ENCODE measurements at regions not wholly inside any gene's neighbourhood (a gene's known extent, or its start where the extent isn't known, plus 50 kb on each side); places are given as distances from the start of the nearest gene placed in this dataset.

GRCh38 chr16:74053312-74053711 is 243.3 kb upstream of the PSMD7 start:
- Mint-ChIP-seq H3K27ac (no peak overlapping the region), H3K9me3 (peaks cover 11% of the 10 kb centered on the region), H3K36me3 (ENCODE audit: low read depth) (no peaks in the 10 kb centered on the region), H3K27me3 (no peaks in the 10 kb centered on the region), H3K4me3 (no peak overlapping the region), H3K4me1 (no peaks in the 10 kb centered on the region)
- no peak for ATAC-seq
- DNase-seq, result no peak

DNA sequence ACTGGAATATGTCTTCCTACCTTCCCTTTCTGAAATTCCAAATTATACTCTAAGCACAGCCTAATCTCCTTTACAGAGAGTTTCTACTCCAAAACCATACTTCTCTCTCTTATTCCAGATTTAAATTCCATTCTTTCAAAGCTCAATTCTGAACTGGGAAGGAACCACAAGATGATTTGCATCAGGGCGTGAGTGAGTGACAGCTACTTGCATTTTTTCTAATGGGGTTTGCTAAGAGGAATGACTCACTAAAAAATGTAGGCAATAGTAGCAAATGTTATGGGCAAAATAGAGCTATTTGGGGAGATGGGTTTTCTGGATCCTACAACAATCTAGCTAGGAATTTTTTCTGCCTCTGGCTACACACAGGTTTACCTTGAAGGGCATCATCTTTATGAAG is 244.6 kb upstream of the PSMD7 start:
- ATAC-seq (no peak), DNase-seq (no peak)
- no peaks in the 10 kb centered on the region for H3K4me1 Mint-ChIP-seq
- no peaks in the 10 kb centered on the region for H3K36me3 Mint-ChIP-seq (ENCODE audit: low read depth)
- H3K27me3 Mint-ChIP-seq, result no peaks in the 10 kb centered on the region
- no peak overlapping the region for H3K27ac Mint-ChIP-seq
- H3K9me3 Mint-ChIP-seq, result peaks cover 11% of the 10 kb centered on the region
- H3K4me3 Mint-ChIP-seq, result no peak overlapping the region

GRCh38 chr16:74049027-74049426 is 247.6 kb upstream of the PSMD7 start:
- H3K27ac Mint-ChIP-seq, result no peak overlapping the region
- H3K4me3 Mint-ChIP-seq, result no peak overlapping the region
- H3K9me3 Mint-ChIP-seq, result peaks cover 6% of the 10 kb centered on the region
- ATAC-seq (no peak), DNase-seq (no peak)
- no peaks in the 10 kb centered on the region for H3K27me3 Mint-ChIP-seq
- no peaks in the 10 kb centered on the region for H3K36me3 Mint-ChIP-seq (ENCODE audit: low read depth)
- H3K4me1 Mint-ChIP-seq, result no peaks in the 10 kb centered on the region

GRCh38 chr16:74046524-74046923 is 250.1 kb upstream of the PSMD7 start:
- ATAC-seq, result no peak
- Mint-ChIP-seq H3K27ac (no peak overlapping the region), H3K27me3 (no peaks in the 10 kb centered on the region), H3K9me3 (peaks cover 6% of the 10 kb centered on the region), H3K4me3 (no peak overlapping the region), H3K36me3 (ENCODE audit: low read depth) (no peaks in the 10 kb centered on the region), H3K4me1 (no peaks in the 10 kb centered on the region)
- DNase-seq, result no peak

DNA sequence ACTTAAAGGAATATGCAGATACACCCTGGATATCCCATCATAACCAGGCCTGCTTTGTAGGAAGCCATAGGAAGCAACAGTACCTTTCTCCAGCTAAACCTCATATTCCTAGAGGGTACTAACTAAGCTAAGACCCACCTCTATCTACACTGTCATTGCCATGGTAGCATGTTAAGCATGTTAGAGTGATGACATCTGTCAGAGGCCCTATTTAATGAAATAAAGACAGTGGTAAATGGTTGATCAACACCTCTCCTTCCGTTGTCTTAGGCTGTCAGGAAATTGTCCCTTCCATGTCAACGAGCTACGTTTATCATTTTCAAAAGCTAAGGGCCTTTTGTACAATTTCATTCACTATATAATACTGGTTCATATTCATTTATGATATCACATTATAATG is 251.1 kb upstream of the PSMD7 start:
- no peaks in the 10 kb centered on the region for H3K36me3 Mint-ChIP-seq (ENCODE audit: low read depth)
- no peaks in the 10 kb centered on the region for H3K4me1 Mint-ChIP-seq
- ATAC-seq, result no peak

GRCh38 chr16:74035816-74036215 is 260.8 kb upstream of the PSMD7 start:
- Mint-ChIP-seq H3K27me3 (no peaks in the 10 kb centered on the region), H3K27ac (no peak overlapping the region), H3K36me3 (ENCODE audit: low read depth) (no peaks in the 10 kb centered on the region), H3K9me3 (no peaks in the 10 kb centered on the region), H3K4me1 (no peaks in the 10 kb centered on the region), H3K4me3 (no peak overlapping the region)
- ATAC-seq (no peak), DNase-seq (no peak)

More for the DNA sequence above, 251.1 kb upstream of the PSMD7 start:
- no peak overlapping the region for H3K27ac Mint-ChIP-seq
- H3K4me3 Mint-ChIP-seq, result no peak overlapping the region
- peaks cover 6% of the 10 kb centered on the region for H3K9me3 Mint-ChIP-seq
- no peaks in the 10 kb centered on the region for H3K27me3 Mint-ChIP-seq
- DNase-seq, result no peak

- DNase-seq (no peak), ATAC-seq (no peak)
- Mint-ChIP-seq H3K9me3 (no peaks in the 10 kb centered on the region), H3K27me3 (no peaks in the 10 kb centered on the region), H3K36me3 (ENCODE audit: low read depth) (no peaks in the 10 kb centered on the region), H3K4me1 (no peaks in the 10 kb centered on the region), H3K27ac (no peak overlapping the region), H3K4me3 (no peak overlapping the region)
Measured at GRCh38 chr16:74034862-74035261, 261.8 kb upstream of the PSMD7 start.

DNA sequence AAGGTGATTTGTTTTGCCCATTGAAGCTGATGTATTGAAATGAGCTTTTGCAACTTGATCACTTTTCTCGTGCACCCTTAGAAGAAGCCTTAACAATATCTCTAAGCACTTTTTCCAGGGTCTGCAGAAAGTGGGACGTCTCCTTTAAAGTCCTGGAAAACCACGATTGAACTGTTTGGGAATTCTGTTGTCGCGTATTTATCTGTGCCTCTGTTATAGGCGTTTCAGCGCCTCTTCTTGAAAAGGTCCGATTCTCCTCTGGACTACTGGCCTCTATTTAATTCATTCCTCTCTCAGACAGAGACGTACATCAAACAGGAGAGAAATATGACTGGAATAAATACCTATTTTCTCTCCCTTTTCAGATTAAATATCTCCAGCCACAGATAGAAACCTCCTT is 262.4 kb upstream of the PSMD7 start:
- no peak overlapping the region for H3K4me3 Mint-ChIP-seq
- no peaks in the 10 kb centered on the region for H3K36me3 Mint-ChIP-seq (ENCODE audit: low read depth)
- H3K27ac Mint-ChIP-seq, result no peak overlapping the region
- ATAC-seq (no peak), DNase-seq (no peak)
- no peaks in the 10 kb centered on the region for H3K4me1 Mint-ChIP-seq
- no peaks in the 10 kb centered on the region for H3K9me3 Mint-ChIP-seq
- no peaks in the 10 kb centered on the region for H3K27me3 Mint-ChIP-seq

DNA sequence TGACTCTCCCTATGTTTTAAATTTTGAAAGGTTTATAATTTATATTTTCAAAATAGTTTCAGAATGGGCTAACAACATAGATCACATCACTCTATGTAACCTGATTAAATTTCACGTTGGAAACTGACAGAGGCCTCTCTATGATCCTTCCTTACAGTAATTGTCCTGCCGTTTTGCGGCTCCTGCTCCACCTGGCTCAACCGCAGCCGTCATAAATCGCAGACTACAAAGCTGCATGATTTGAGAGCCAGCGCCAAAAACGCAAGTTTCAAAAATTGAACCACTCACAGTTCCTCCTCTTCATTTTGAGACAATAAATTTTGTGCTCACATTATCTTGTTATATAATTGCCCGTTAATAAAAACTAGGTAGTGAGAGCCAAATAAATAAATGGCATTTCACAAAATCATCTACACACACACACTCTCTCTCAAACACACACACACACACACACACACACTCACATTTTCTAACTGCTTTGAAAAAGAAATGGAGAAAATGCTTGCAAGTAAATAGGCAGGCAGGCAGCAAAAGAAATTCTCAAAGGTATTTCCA is 263.1 kb upstream of the PSMD7 start:
- DNase-seq (no peak), ATAC-seq (no peak)
- H3K4me3 Mint-ChIP-seq, result no peak overlapping the region
- no peaks in the 10 kb centered on the region for H3K4me1 Mint-ChIP-seq
- no peak overlapping the region for H3K27ac Mint-ChIP-seq
- H3K27me3 Mint-ChIP-seq, result no peaks in the 10 kb centered on the region
- H3K36me3 Mint-ChIP-seq (ENCODE audit: low read depth), result no peaks in the 10 kb centered on the region
- H3K9me3 Mint-ChIP-seq, result no peaks in the 10 kb centered on the region

DNA sequence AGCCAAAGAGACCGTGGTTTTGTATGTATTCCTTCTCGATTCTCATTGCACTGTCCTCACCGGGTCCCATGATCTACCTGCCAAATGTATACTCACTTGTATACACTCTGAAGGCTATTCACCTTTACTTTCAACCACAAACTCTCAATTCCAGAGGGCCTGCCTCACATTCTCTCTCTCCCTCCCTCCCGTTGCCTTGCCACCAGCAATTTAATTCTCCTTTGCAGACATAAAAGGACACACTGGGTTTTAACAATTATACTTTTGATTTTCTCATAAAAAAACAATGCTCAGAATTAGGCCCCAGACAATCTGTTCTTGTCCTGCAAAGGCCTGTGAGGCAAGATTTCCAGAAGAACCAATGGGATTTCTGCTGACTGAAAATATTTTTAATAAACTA is 265.1 kb upstream of the PSMD7 start:
- Mint-ChIP-seq H3K9me3 (no peaks in the 10 kb centered on the region), H3K4me3 (no peak overlapping the region), H3K36me3 (ENCODE audit: low read depth) (no peaks in the 10 kb centered on the region), H3K27me3 (no peaks in the 10 kb centered on the region), H3K27ac (no peak overlapping the region), H3K4me1 (no peaks in the 10 kb centered on the region)
- no peak for DNase-seq
- ATAC-seq, result no peak

DNA sequence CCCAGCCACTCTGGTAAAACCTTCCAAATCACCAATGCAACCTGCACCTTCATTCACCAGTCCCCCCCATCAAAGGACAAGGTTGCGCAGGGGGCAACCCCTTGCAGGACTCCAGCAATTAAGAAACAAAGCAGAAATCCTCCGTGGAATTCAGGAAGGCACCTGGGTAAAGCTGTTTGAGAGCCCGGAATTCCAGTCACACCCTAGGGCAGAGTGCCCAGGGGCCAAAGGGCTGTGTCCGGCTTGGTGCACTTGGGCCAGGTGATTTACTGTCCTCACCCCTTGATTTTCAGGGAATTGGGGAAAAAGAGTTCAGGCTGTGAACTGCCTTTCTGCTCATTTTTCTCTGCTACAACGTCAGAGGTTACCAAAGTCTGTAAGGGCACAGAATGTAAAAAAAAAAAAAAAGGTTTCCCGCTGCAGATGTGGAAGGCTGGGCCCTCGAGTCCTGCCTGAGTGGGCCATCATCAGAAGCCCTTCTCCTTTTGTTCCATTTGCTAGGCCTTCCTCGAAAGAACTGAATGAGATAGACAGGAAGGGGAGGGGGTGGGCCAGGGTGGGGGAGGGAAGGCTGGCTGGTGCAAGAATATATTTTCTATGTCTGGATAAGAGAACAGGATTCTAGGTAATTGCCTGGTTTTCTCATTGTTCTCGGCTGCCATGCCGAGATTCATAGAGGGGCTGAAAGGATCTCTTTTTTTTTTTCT is 266.5 kb upstream of the PSMD7 start:
- Mint-ChIP-seq H3K27ac (no peak overlapping the region), H3K27me3 (no peaks in the 10 kb centered on the region), H3K9me3 (no peaks in the 10 kb centered on the region), H3K4me3 (no peak overlapping the region), H3K36me3 (ENCODE audit: low read depth) (no peaks in the 10 kb centered on the region), H3K4me1 (no peaks in the 10 kb centered on the region)
- ATAC-seq (no peak), DNase-seq (no peak)

DNA sequence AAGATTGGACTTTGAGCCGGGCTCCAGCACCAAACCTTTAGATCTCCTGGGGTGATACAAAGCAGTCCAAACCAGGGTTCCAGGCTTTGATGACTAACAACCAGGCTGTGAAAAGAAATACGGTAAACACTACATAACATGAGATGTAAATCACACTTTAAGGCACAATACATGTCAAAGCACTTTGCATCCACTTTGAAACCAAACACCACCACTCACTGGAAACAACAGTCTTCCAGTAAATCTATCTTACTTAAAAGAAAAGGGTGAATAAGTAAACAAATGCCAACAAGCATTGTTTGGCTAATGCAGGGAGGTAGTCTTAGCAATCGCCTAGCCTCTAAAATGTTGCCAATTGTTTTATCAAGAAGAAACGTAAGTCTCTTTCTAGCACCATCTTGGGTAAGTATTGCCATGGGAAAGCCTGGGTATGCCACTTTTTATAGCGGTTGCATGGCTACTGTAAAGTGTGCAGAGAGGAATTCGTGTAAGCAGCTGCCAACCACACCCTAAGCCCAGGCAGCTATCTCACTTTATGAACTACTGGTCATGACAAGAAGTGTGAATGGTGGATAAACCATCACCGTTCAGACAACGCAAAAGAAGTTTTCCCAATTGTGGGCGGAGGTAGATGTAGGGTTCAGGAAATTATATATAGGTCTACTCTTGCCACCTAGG is 267.4 kb upstream of the PSMD7 start:
- DNase-seq, result no peak
- no peak for ATAC-seq
- no peaks in the 10 kb centered on the region for H3K4me1 Mint-ChIP-seq

GRCh38 chr16:74026373-74027281 is 270.0 kb upstream of the PSMD7 start:
- Mint-ChIP-seq H3K4me3 (no peak overlapping the region), H3K36me3 (ENCODE audit: low read depth) (no peaks in the 10 kb centered on the region), H3K27me3 (no peaks in the 10 kb centered on the region), H3K27ac (no peak overlapping the region), H3K9me3 (no peaks in the 10 kb centered on the region), H3K4me1 (no peaks in the 10 kb centered on the region)
- no peak for DNase-seq
- ATAC-seq, result no peak

More for the DNA sequence above, 267.4 kb upstream of the PSMD7 start:
- Mint-ChIP-seq H3K4me3 (no peak overlapping the region), H3K27ac (no peak overlapping the region), H3K9me3 (no peaks in the 10 kb centered on the region), H3K36me3 (ENCODE audit: low read depth) (no peaks in the 10 kb centered on the region), H3K27me3 (no peaks in the 10 kb centered on the region)

GRCh38 chr16:74024953-74025352 is 271.7 kb upstream of the PSMD7 start:
- H3K4me1 Mint-ChIP-seq, result no peaks in the 10 kb centered on the region
- DNase-seq (no peak), ATAC-seq (no peak)
- H3K36me3 Mint-ChIP-seq (ENCODE audit: low read depth), result no peaks in the 10 kb centered on the region
- H3K9me3 Mint-ChIP-seq, result no peaks in the 10 kb centered on the region
- H3K27ac Mint-ChIP-seq, result no peak overlapping the region
- no peak overlapping the region for H3K4me3 Mint-ChIP-seq
- H3K27me3 Mint-ChIP-seq, result no peaks in the 10 kb centered on the region
